Epithelial cell of esophagus (primary cell): ENCODE measurements at regions not wholly inside any gene's neighbourhood (a gene's known extent, or its start where the extent isn't known, plus 50 kb on each side); places are given as distances from the start of the nearest gene placed in this dataset.
A peak's percentile ranks its signal among the peaks of the same experiment; 100 is the strongest.

Experiments used
- DNase-seq: peaks from one replicate; pipeline ENCODE4 v3.0.0; 2010; ENCODE audit warnings: low read depth
- H3K4me3 ChIP-seq: 2 replicates; pipeline ENCODE4 v1.5.1; 2011; ENCODE audit warnings: mild to moderate bottlenecking, low read length, control low read depth
- CTCF ChIP-seq: IDR thresholded peaks from 2 replicates; pipeline ENCODE4 v1.5.1; 2011; ENCODE audit warnings: low read depth, mild to moderate bottlenecking, low read length, control low read depth, inconsistent platforms; ENCODE audit not compliant: insufficient read depth; ENCODE audit errors: missing control alignments

GRCh38 chr7:127448566-127448965 lies 56.1 kb upstream of the ZNF800 start:
- no peak for TF ChIP-seq CTCF
- no peak for DNase-seq

GRCh38 chr7:127447326-127447945 lies 54.9 kb upstream of the ZNF800 start:
- TF ChIP-seq CTCF, result peak; percentile 57
- DNase-seq, result peak; percentile 67
- no peak overlapping the region for H3K4me3 ChIP-seq

More at GRCh38 chr7:127448566-127448965, 56.1 kb upstream of the ZNF800 start:
- no peak overlapping the region for H3K4me3 ChIP-seq

- peak; percentile 61 for DNase-seq
- no peak for TF ChIP-seq CTCF
- no peak overlapping the region for H3K4me3 ChIP-seq
Measured at GRCh38 chr7:127446842-127447241, 54.3 kb upstream of the ZNF800 start.
